ENCODE measurements at regions not wholly inside any gene's neighbourhood (a gene's known extent, or its start where the extent isn't known, plus 50 kb on each side); places are given as distances from the start of the nearest gene placed in this dataset.

DNA sequence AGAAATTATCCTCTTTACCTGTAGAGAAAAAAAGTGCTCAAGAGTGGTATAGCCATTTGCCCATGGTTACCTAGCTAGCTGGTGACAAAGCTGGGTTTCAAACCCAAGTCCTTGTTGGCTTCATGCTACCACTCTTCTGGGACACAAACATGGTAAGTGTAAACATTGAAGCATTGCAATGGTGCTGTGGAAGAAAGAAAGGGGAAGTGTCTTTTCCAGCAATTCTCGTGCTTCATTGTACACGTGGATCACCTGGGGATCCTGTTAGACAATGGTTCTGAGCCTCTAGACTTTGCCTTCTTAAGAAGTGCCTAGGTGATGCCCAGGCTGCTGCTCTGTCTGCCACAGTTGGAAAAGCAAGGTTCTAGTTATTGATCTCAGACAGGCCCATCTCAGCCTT is 134.8 kb upstream of the CTNNB1 start:
- Histone ChIP-seq H3K9me3 (ENCODE audit: control insufficient read depth in 4 of 4, insufficient read depth in 3 of 4, low read length in 3 of 4) (no peaks in the 10 kb centered on the region), H3K4me3 (no peak overlapping the region), H3K27ac (ENCODE audit: low read depth in 1 of 2, low read length in 1 of 2) (no peak overlapping the region), H3K36me3 (ENCODE audit: control insufficient read depth in 4 of 4, insufficient read depth in 4 of 4, low read length in 4 of 4) (no peaks in the 10 kb centered on the region), H3K4me1 (ENCODE audit: control insufficient read depth in 5 of 5, insufficient read depth in 5 of 5, low read length in 5 of 5) (no peaks in the 10 kb centered on the region), H3K27me3 (ENCODE audit: control insufficient read depth in 3 of 3, insufficient read depth in 3 of 3, low read length in 2 of 3) (no peaks in the 10 kb centered on the region), H3K9ac (ENCODE audit: insufficient read depth in 1 of 2, low read length in 2 of 2) (no peak overlapping the region)
- ATAC-seq (ENCODE audit: insufficient read depth, low FRiP score) (no peak), DNase-seq (no peak)
- TF ChIP-seq, protein P1, sequence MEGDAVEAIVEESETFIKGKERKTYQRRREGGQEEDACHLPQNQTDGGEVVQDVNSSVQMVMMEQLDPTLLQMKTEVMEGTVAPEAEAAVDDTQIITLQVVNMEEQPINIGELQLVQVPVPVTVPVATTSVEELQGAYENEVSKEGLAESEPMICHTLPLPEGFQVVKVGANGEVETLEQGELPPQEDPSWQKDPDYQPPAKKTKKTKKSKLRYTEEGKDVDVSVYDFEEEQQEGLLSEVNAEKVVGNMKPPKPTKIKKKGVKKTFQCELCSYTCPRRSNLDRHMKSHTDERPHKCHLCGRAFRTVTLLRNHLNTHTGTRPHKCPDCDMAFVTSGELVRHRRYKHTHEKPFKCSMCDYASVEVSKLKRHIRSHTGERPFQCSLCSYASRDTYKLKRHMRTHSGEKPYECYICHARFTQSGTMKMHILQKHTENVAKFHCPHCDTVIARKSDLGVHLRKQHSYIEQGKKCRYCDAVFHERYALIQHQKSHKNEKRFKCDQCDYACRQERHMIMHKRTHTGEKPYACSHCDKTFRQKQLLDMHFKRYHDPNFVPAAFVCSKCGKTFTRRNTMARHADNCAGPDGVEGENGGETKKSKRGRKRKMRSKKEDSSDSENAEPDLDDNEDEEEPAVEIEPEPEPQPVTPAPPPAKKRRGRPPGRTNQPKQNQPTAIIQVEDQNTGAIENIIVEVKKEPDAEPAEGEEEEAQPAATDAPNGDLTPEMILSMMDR (IDR thresholded peaks at IDR 0.05; ENCODE audit: control extremely low read depth, extremely low read depth), result no peak
- WGBS, 2 donors, result 77 to 81% methylated on average over 2 of the region's 2 CpGs

DNA sequence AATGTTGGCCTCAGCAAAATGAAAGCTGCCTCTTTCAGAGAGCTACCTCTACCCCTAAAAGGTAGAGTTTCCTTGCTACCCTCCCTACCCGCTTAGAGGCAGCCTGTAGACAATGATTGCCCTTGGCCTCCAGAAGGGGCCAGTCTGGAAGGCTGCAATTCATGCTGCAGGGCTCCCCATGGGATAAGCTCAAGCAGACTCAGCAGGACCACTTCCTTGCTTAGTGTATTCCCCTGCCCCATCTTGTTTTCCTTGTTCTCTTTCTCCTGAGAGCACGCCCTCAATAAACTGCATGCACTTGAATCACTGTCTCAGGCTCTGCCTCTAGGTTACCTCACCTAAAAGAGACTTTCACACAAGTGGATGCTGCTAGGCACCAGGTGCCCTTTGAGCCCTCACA is 134.0 kb upstream of the CTNNB1 start:
- DNase-seq (no peak), ATAC-seq (ENCODE audit: insufficient read depth, low FRiP score) (no peak)
- H3K4me1 ChIP-seq (ENCODE audit: control insufficient read depth in 5 of 5, insufficient read depth in 5 of 5, low read length in 5 of 5), result no peaks in the 10 kb centered on the region
- WGBS, 2 donors, result 92 to 96% methylated on average over 2 of the region's 2 CpGs
- H3K27me3 ChIP-seq (ENCODE audit: control insufficient read depth in 3 of 3, insufficient read depth in 3 of 3, low read length in 2 of 3), result no peaks in the 10 kb centered on the region
- TF ChIP-seq, protein P1 (IDR thresholded peaks at IDR 0.05; ENCODE audit: control extremely low read depth, extremely low read depth), result no peak
- H3K9me3 ChIP-seq (ENCODE audit: control insufficient read depth in 4 of 4, insufficient read depth in 3 of 4, low read length in 3 of 4), result no peaks in the 10 kb centered on the region
- no peak overlapping the region for H3K27ac ChIP-seq (ENCODE audit: low read depth in 1 of 2, low read length in 1 of 2)
- H3K9ac ChIP-seq (ENCODE audit: insufficient read depth in 1 of 2, low read length in 2 of 2), result no peak overlapping the region
- no peaks in the 10 kb centered on the region for H3K36me3 ChIP-seq (ENCODE audit: control insufficient read depth in 4 of 4, insufficient read depth in 4 of 4, low read length in 4 of 4)
- no peak overlapping the region for H3K4me3 ChIP-seq

DNA sequence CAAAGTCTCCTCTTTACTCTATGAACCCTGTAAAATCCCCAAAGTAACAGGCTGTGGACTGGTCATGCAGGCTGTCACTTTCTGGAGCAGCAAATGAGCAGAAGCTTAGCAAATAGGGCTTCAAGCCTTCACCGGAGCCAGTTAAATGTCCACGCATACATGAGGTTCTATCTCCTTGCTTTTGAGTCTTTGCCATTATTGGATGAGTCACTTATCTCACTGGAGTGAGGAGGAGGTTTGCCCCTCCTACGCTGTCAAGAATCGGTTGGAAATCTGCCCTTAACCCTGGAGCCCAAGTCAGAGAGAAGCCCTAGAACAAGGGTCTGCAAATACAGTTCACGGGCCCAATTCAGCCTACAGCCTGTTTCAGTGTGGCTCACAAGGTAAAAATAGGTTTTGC is 126.1 kb upstream of the CTNNB1 start:
- no peak for DNase-seq
- H3K9ac ChIP-seq (ENCODE audit: insufficient read depth in 1 of 2, low read length in 2 of 2), result no peak overlapping the region
- no peak overlapping the region for H3K4me3 ChIP-seq
- TF ChIP-seq, protein P1 (IDR thresholded peaks at IDR 0.05; ENCODE audit: control extremely low read depth, extremely low read depth), result no peak
- no peaks in the 10 kb centered on the region for H3K4me1 ChIP-seq (ENCODE audit: control insufficient read depth in 5 of 5, insufficient read depth in 5 of 5, low read length in 5 of 5)
- no peaks in the 10 kb centered on the region for H3K36me3 ChIP-seq (ENCODE audit: control insufficient read depth in 4 of 4, insufficient read depth in 4 of 4, low read length in 4 of 4)
- H3K9me3 ChIP-seq (ENCODE audit: control insufficient read depth in 4 of 4, insufficient read depth in 3 of 4, low read length in 3 of 4), result peaks cover 0 to 2% (median 0%) of the 10 kb centered on the region in 4 donors
- H3K27me3 ChIP-seq (ENCODE audit: control insufficient read depth in 3 of 3, insufficient read depth in 3 of 3, low read length in 2 of 3), result no peaks in the 10 kb centered on the region
- WGBS, 2 donors, result 88 to 95% methylated on average over 5 of the region's 5 CpGs
- ATAC-seq (ENCODE audit: insufficient read depth, low FRiP score), result no peak
- H3K27ac ChIP-seq (ENCODE audit: low read depth in 1 of 2, low read length in 1 of 2), result no peak overlapping the region

DNA sequence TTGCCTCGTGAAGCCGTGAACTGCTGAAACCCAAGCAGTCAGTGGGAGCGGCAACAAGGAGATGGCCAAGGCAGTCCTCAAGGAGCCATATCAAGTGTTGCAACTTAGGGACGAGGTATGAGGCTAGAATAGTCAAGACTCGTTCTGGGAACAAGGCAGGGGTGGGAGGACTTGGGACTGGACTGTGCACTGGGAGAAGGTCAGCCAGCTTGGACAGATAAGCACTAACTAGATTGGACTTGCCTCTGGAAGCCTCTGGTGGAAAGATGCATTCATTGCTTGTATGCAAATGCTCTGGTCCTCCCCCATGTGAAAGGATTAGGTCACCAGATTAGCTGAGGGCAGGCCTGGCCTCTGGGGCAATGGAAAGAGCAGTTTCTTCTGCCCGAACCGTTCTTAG is 123.3 kb upstream of the CTNNB1 start:
- TF ChIP-seq, protein P1 (IDR thresholded peaks at IDR 0.05; ENCODE audit: control extremely low read depth, extremely low read depth), result no peak
- WGBS, 2 donors, result 84% methylated on average over 7 of the region's 7 CpGs
- H3K9me3 ChIP-seq (ENCODE audit: control insufficient read depth in 4 of 4, insufficient read depth in 3 of 4, low read length in 3 of 4), result peaks cover 0 to 2% (median 0%) of the 10 kb centered on the region in 4 donors
- no peaks in the 10 kb centered on the region for H3K27me3 ChIP-seq (ENCODE audit: control insufficient read depth in 3 of 3, insufficient read depth in 3 of 3, low read length in 2 of 3)
- H3K36me3 ChIP-seq (ENCODE audit: control insufficient read depth in 4 of 4, insufficient read depth in 4 of 4, low read length in 4 of 4), result no peaks in the 10 kb centered on the region
- H3K27ac ChIP-seq (ENCODE audit: low read depth in 1 of 2, low read length in 1 of 2), result no peak overlapping the region
- DNase-seq (no peak), ATAC-seq (ENCODE audit: insufficient read depth, low FRiP score) (no peak)
- no peak overlapping the region for H3K9ac ChIP-seq (ENCODE audit: insufficient read depth in 1 of 2, low read length in 2 of 2)
- H3K4me1 ChIP-seq (ENCODE audit: control insufficient read depth in 5 of 5, insufficient read depth in 5 of 5, low read length in 5 of 5), result no peaks in the 10 kb centered on the region
- H3K4me3 ChIP-seq, result no peak overlapping the region

Data from lung (tissue), 11 donors.